Breast epithelium (tissue), 3 donors: ENCODE measurements at regions not wholly inside any gene's neighbourhood (a gene's known extent, or its start where the extent isn't known, plus 50 kb on each side); places are given as distances from the start of the nearest gene placed in this dataset.

Experiments used
- POLR2A ChIP-seq: fragments of 450-650 bp; IDR thresholded peaks from one replicate; pipeline ENCODE4 v1.6.1; 2016; ENCODE audit warnings: antibody characterized with exemption, mild to moderate bottlenecking, moderate library complexity
- TF ChIP-seq, protein P1 (sequence below), 3 donors: fragments of 450-650 bp; IDR thresholded peaks; one replicate each; pipeline ENCODE4 v1.5.1; 2016 to 2017; ENCODE audit warnings: antibody characterized with exemption in 3 of 3, mild to moderate bottlenecking in 3 of 3, moderate library complexity in 3 of 3

DNA sequence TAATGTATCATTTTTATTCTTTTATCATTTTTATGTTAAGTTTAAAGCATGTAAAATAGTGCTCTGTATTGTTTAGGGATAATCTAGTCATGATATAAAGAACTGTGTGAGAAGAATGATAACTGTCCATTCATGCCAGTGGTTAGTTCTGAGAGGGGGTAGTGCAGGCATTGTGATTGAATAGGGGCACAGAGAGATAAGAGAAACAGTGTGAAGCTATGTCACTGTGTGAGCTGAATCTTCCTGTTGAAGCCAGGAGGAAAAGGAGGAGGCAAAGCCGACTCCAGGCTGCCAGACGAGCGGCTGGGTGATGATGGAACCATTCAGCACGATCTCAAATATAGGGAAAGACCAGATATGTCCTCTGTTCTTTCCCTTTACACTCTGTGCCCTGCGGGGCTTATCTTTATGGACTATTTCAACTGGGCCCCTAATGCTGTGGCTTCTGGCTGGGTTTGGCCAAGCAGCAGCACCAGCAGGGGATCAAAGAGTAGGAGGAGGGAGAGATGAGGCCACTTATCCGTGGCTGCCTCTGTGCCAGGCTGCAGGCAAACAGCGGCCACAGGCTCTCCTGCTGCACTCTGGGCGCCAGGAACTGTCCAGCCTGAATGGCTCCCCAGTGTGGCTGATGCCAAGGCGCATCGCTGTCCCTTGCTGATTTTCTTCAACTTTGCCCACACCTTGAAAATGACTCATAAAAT lies 128.0 kb downstream of the SPP2 start:
- TF ChIP-seq, protein P1, sequence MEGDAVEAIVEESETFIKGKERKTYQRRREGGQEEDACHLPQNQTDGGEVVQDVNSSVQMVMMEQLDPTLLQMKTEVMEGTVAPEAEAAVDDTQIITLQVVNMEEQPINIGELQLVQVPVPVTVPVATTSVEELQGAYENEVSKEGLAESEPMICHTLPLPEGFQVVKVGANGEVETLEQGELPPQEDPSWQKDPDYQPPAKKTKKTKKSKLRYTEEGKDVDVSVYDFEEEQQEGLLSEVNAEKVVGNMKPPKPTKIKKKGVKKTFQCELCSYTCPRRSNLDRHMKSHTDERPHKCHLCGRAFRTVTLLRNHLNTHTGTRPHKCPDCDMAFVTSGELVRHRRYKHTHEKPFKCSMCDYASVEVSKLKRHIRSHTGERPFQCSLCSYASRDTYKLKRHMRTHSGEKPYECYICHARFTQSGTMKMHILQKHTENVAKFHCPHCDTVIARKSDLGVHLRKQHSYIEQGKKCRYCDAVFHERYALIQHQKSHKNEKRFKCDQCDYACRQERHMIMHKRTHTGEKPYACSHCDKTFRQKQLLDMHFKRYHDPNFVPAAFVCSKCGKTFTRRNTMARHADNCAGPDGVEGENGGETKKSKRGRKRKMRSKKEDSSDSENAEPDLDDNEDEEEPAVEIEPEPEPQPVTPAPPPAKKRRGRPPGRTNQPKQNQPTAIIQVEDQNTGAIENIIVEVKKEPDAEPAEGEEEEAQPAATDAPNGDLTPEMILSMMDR (IDR thresholded peaks at IDR 0.05): no peak
- TF ChIP-seq POLR2A: no peak
